NT2/D1 (cell line): ENCODE measurements at regions not wholly inside any gene's neighbourhood (a gene's known extent, or its start where the extent isn't known, plus 50 kb on each side); places are given as distances from the start of the nearest gene placed in this dataset.

Experiments
- SUZ12 ChIP-seq: IDR thresholded peaks from 2 replicates; pipeline ENCODE4 v1.6.1; 2011; ENCODE audit not compliant: insufficient read length, insufficient read depth; ENCODE audit errors: extremely low read depth
- YY1 ChIP-seq: IDR thresholded peaks from 2 replicates; pipeline ENCODE4 v1.6.1; 2011; ENCODE audit not compliant: insufficient read length, insufficient read depth
- ZNF274 ChIP-seq: IDR thresholded peaks from 2 replicates; pipeline ENCODE4 v1.6.1; 2011; ENCODE audit warnings: mild to moderate bottlenecking, low read depth, low read length

- TF ChIP-seq ZNF274 (no peak), SUZ12 (no peak), YY1 (no peak)
Measured at GRCh38 chr5:88661806-88662207, 221.2 kb downstream of the MEF2C start.
